ENCODE measurements at regions not wholly inside any gene's neighbourhood (a gene's known extent, or its start where the extent isn't known, plus 50 kb on each side); places are given as distances from the start of the nearest gene placed in this dataset.

DNA sequence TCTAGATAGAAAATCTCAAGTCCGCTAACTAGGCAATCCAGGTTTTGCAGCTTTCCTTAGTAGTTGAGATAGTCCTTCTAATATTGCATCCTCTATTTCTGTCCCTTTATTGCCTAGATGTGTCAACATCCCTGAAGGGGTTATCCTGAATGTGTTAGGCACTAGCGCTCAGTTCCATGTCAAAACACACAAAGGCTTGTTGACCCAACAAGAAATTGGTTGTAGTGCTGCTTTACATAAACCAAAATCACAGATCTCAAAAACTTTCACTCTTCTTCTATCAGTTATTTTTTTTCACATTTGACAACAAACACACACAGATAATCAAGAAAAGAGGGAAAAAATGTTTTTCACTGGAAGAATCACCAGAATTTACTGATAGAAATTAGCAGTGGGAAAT, 51.4 kb upstream of the SOX2 start:
- Histone ChIP-seq H3K27me3 (ENCODE audit: control insufficient read depth, insufficient read depth, low read length) (no peaks in the 10 kb centered on the region), H3K4me3 (ENCODE audit: low read depth, low read length) (no peak overlapping the region), H3K36me3 (ENCODE audit: control insufficient read depth, insufficient read depth, low read length) (no peaks in the 10 kb centered on the region)
- ChIA-PET CTCF (no interaction called here), POLR2A (no interaction called here)
- DNase-seq (ENCODE audit: low read depth), result no peak
- TF ChIP-seq, protein P1, sequence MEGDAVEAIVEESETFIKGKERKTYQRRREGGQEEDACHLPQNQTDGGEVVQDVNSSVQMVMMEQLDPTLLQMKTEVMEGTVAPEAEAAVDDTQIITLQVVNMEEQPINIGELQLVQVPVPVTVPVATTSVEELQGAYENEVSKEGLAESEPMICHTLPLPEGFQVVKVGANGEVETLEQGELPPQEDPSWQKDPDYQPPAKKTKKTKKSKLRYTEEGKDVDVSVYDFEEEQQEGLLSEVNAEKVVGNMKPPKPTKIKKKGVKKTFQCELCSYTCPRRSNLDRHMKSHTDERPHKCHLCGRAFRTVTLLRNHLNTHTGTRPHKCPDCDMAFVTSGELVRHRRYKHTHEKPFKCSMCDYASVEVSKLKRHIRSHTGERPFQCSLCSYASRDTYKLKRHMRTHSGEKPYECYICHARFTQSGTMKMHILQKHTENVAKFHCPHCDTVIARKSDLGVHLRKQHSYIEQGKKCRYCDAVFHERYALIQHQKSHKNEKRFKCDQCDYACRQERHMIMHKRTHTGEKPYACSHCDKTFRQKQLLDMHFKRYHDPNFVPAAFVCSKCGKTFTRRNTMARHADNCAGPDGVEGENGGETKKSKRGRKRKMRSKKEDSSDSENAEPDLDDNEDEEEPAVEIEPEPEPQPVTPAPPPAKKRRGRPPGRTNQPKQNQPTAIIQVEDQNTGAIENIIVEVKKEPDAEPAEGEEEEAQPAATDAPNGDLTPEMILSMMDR (IDR thresholded peaks at IDR 0.05; ENCODE audit: insufficient read depth, low read depth, low read length), result no peak

DNA sequence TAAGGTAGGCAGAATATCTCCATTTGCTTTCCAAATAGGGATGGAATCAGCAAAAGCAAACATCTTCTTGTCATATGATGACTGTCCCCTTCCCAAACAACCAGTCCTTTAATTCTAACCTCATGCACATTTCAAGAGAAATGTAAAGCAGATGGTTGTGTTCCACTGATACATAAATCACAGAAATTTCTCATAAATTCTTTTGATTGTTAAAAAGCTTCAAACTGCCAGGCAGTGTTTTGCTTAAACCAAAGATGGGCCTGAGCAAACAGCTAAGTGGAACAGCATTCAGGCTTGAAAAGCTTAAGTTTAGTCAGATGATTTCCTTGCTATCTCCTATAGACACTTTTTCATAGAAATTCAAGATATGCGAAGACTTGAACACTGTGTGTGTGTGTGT, 74.3 kb upstream of the SOX2 start:
- DNase-seq (ENCODE audit: low read depth), result no peak
- TF ChIP-seq, protein P1 (IDR thresholded peaks at IDR 0.05; ENCODE audit: insufficient read depth, low read depth, low read length), result no peak
- Histone ChIP-seq H3K27me3 (ENCODE audit: control insufficient read depth, insufficient read depth, low read length) (no peaks in the 10 kb centered on the region), H3K4me3 (ENCODE audit: low read depth, low read length) (no peak overlapping the region), H3K36me3 (ENCODE audit: control insufficient read depth, insufficient read depth, low read length) (no peaks in the 10 kb centered on the region)
- ChIA-PET CTCF (interaction anchor here (0.6 kb wide), 1 partner anchor 13 kb away, joined by 3 read pairs; no protein-coding TSS in a partner anchor), POLR2A (no interaction called here)

DNA sequence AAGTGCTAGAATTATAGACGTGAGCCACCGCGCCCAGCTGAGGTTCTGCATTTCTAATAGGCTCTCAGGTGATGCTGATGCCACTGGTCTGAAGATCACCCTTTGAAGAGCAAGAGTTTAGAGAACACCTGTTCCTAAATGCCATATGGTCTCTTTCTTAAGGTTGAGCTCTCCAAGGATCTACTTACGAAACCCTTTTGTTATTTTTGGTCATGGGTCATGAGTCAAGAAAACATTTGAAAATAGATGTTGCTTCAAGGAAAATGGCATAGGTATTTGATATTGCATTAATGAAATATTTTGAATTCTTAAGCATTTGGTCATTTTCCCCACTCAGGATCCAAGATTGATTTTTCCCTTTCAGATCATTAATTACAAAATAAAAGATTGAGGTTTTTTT, 74.7 kb upstream of the SOX2 start:
- no peak for DNase-seq (ENCODE audit: low read depth)
- CTCF ChIA-PET, result no interaction called here
- TF ChIP-seq, protein P1 (IDR thresholded peaks at IDR 0.05; ENCODE audit: insufficient read depth, low read depth, low read length), result no peak

DNA sequence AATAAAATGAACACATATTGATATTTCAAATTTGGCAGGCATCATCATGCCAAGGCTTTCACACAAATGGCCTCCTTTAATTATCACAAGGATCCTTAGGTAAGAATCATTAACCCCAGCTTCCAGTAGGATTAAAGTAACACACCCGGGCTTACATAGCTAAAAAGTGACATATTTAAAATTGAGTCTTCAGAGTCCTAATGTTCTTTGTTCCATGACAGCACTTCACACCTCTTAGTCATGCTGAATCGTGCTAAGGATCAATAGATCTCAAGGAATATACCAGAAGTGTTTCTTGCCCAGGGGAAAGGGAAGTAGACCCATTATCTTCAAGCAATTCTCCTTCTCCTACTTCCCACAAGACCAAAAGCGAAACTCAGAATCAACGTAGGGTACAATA, 76.6 kb upstream of the SOX2 start:
- TF ChIP-seq, protein P1 (IDR thresholded peaks at IDR 0.05; ENCODE audit: insufficient read depth, low read depth, low read length), result no peak
- Histone ChIP-seq H3K27me3 (ENCODE audit: control insufficient read depth, insufficient read depth, low read length) (no peaks in the 10 kb centered on the region), H3K36me3 (ENCODE audit: control insufficient read depth, insufficient read depth, low read length) (no peaks in the 10 kb centered on the region), H3K4me3 (ENCODE audit: low read depth, low read length) (no peak overlapping the region)
- POLR2A ChIA-PET, result no interaction called here
- CTCF ChIA-PET, result no interaction called here
- DNase-seq (ENCODE audit: low read depth), result no peak

More for the DNA sequence above, 74.7 kb upstream of the SOX2 start:
- Histone ChIP-seq H3K27me3 (ENCODE audit: control insufficient read depth, insufficient read depth, low read length) (no peaks in the 10 kb centered on the region), H3K4me3 (ENCODE audit: low read depth, low read length) (no peak overlapping the region), H3K36me3 (ENCODE audit: control insufficient read depth, insufficient read depth, low read length) (no peaks in the 10 kb centered on the region)
- POLR2A ChIA-PET, result no interaction called here

DNA sequence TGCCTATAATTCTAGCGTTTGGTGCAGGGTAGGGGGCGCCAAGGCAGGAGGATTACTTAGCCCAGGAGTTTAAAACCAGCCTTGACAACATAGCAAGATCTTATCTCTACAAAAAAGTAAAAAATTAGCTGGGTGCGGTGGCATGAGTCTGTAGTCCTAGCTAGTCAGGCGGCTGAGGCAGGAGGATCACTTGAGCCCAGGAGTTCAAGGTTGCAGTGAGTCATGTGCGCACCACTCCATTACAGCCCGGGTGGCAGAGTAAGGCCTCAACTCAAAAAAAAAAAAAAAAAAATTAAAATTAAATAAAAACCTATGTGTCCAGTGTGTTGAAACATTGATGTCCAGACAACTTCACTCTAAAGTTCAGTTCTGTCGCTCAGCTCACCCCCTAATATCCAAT, 78.2 kb upstream of the SOX2 start:
- CTCF ChIA-PET, result interaction anchor here (1.4 kb wide), 1 partner anchor 68 kb away, joined by 4 read pairs; no protein-coding TSS in a partner anchor
- H3K36me3 ChIP-seq (ENCODE audit: control insufficient read depth, insufficient read depth, low read length), result no peaks in the 10 kb centered on the region
- POLR2A ChIA-PET, result no interaction called here
- TF ChIP-seq, protein P1 (IDR thresholded peaks at IDR 0.05; ENCODE audit: insufficient read depth, low read depth, low read length), result no peak
- H3K4me3 ChIP-seq (ENCODE audit: low read depth, low read length), result no peak overlapping the region
- no peak for DNase-seq (ENCODE audit: low read depth)
- H3K27me3 ChIP-seq (ENCODE audit: control insufficient read depth, insufficient read depth, low read length), result no peaks in the 10 kb centered on the region
